ENCODE measurements at regions not wholly inside any gene's neighbourhood (a gene's known extent, or its start where the extent isn't known, plus 50 kb on each side); places are given as distances from the start of the nearest gene placed in this dataset.

GRCh38 chr11:128324531-128325141, 262.7 kb downstream of the ETS1 start:
- peak overlapping the region; percentile 93 to 99 (median 98) for H3K27ac Mint-ChIP-seq
- POLR2A ChIA-PET, result interaction anchor here (0.7 to 13.1 kb wide), 22 partner anchors 9 to 201 kb away, joined by 3 to 178 read pairs (median 9); no protein-coding TSS in a partner anchor
- H3K9me3 Mint-ChIP-seq, result no peaks in the 10 kb centered on the region
- ATAC-seq (peak; percentile 79 to 82), DNase-seq (peak; percentile 38 to 94 (median 86))
- H3K4me3 Mint-ChIP-seq, result peak overlapping the region; percentile 55 to 83 (median 76)
- H3K27me3 Mint-ChIP-seq, result no peaks in the 10 kb centered on the region
- H3K36me3 Mint-ChIP-seq, result peaks cover 0 to 2% (median 0%) of the 10 kb centered on the region in 3 donors
- peaks cover 56 to 92% (median 86%) of the 10 kb centered on the region in 4 donors for H3K4me1 Mint-ChIP-seq

GRCh38 chr11:128324051-128324481, 263.3 kb downstream of the ETS1 start:
- peak overlapping the region; percentile 93 to 99 (median 98) for H3K27ac Mint-ChIP-seq
- peaks cover 51 to 92% (median 86%) of the 10 kb centered on the region in 4 donors for H3K4me1 Mint-ChIP-seq
- H3K4me3 Mint-ChIP-seq, result peak overlapping the region; percentile 55 to 83 (median 76)
- POLR2A ChIA-PET, result interaction anchor here (0.8 to 13.1 kb wide), 25 partner anchors 10 to 201 kb away, joined by 3 to 178 read pairs (median 9); no protein-coding TSS in a partner anchor
- DNase-seq (peak in 4 of 10 donors; percentile 40 to 72 (median 55)), ATAC-seq (peak; percentile 45 to 49)
- H3K9me3 Mint-ChIP-seq, result no peaks in the 10 kb centered on the region
- H3K27me3 Mint-ChIP-seq, result no peaks in the 10 kb centered on the region
- peaks cover 0 to 2% (median 0%) of the 10 kb centered on the region in 3 donors for H3K36me3 Mint-ChIP-seq

DNA sequence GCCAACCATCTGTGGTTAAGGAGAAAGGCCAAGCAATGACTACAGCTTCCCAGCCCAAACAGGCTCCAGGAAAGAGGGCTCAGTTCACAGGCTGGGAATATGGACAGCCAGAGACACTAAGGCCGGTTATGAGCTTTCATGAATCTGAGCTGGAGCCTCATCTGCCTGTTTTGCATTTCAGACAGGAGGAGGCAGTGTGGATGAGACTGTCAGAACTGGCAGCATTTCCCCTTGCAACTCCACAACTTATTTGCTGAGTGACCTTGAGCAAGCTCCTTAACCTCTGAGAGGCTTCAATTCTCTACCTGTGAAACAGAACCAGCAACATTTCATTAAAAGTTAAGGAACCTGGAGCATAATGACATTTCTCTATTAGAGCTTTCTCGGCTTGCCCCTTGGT, 264.0 kb downstream of the ETS1 start:
- POLR2A ChIA-PET, result interaction anchor here (0.6 to 13.1 kb wide), 29 partner anchors 10 to 225 kb away, joined by 3 to 178 read pairs (median 6); no protein-coding TSS in a partner anchor
- Mint-ChIP-seq H3K27ac (peak overlapping the region; percentile 93 to 99 (median 98)), H3K36me3 (peaks cover 0 to 2% (median 0%) of the 10 kb centered on the region in 3 donors), H3K9me3 (peaks cover 0 to 5% (median 0%) of the 10 kb centered on the region in 9 donors), H3K4me1 (peaks cover 52 to 92% (median 86%) of the 10 kb centered on the region in 4 donors), H3K4me3 (peak overlapping the region; percentile 6 to 83 (median 76)), H3K27me3 (no peaks in the 10 kb centered on the region)
- ATAC-seq (no peak), DNase-seq (peak in 6 of 10 donors; percentile 17 to 69 (median 52))

- peaks cover 38 to 82% (median 75%) of the 10 kb centered on the region in 4 donors for H3K4me1 Mint-ChIP-seq
- H3K27me3 Mint-ChIP-seq, result no peaks in the 10 kb centered on the region
- DNase-seq, result peak; percentile 29 to 91 (median 83)
- H3K36me3 Mint-ChIP-seq, result peaks cover 0 to 24% (median 18%) of the 10 kb centered on the region in 3 donors
- peak; percentile 85 to 94 for ATAC-seq
- H3K4me3 Mint-ChIP-seq, result peak overlapping the region; percentile 29 to 84 (median 60)
- POLR2A ChIA-PET, result interaction anchor here (0.7 to 13.1 kb wide), 15 partner anchors 10 to 311 kb away, joined by 3 to 178 read pairs (median 6); no protein-coding TSS in a partner anchor
- H3K27ac Mint-ChIP-seq, result peak overlapping the region; percentile 89 to 98 (median 96)
- peaks cover 11 to 33% (median 19%) of the 10 kb centered on the region in 9 donors for H3K9me3 Mint-ChIP-seq
Measured at GRCh38 chr11:128318856-128319474, 268.4 kb downstream of the ETS1 start.

DNA sequence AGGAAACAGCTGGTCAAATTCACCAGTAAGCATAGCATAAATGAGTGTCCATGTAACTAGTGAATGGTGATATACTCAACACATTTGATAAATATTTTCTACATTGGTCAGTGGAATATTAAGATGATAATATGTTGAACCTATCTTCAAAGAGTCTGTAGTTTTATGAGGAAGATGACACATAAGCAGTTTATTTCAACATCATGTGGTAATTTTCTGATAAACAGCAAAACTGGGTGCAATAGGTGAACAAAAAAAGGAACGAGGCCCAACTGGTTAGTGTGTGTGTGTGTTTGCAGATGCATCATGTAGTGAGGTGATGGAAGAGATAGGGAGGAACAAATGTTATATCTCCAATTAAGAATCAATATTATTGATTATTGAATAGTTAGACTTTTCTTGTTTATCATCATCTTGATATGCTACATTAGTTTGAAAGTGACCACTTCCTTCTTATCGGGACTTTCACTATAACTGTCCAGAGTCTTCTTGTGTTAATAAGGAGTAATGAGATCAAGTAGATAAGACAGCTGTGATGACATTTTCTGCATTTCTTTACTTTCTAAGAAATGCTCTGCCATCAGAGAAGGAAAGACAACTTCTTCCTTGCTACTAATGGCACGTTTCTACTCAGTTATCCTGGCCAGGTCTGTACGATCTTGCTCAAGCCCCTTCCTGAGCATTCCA, 270.7 kb downstream of the ETS1 start:
- Mint-ChIP-seq H3K4me1 (peaks cover 27 to 78% (median 69%) of the 10 kb centered on the region in 4 donors), H3K9me3 (peaks cover 11 to 47% (median 32%) of the 10 kb centered on the region in 9 donors), H3K4me3 (no peak overlapping the region), H3K27ac (peak overlapping the region; percentile 16 to 97 (median 90)), H3K27me3 (no peaks in the 10 kb centered on the region), H3K36me3 (peaks cover 0 to 32% (median 25%) of the 10 kb centered on the region in 3 donors)
- DNase-seq, result no peak
- ATAC-seq, result no peak
- POLR2A ChIA-PET, result interaction anchor here (1.5 to 13.1 kb wide), 9 partner anchors 11 to 313 kb away, joined by 3 to 178 read pairs (median 11); no protein-coding TSS in a partner anchor

- peaks cover 11 to 47% (median 32%) of the 10 kb centered on the region in 9 donors for H3K9me3 Mint-ChIP-seq
- ATAC-seq (no peak), DNase-seq (no peak)
- peak overlapping the region in 8 of 10 donors; percentile 53 to 97 (median 90) for H3K27ac Mint-ChIP-seq
- POLR2A ChIA-PET, result interaction anchor here (1.6 to 13.1 kb wide), 3 partner anchors 8 to 16 kb away, joined by 8 to 178 read pairs (median 20); no protein-coding TSS in a partner anchor
- H3K4me3 Mint-ChIP-seq, result peak overlapping the region in 1 of 10 donors; percentile 46
- peaks cover 0 to 32% (median 25%) of the 10 kb centered on the region in 3 donors for H3K36me3 Mint-ChIP-seq
- no peaks in the 10 kb centered on the region for H3K27me3 Mint-ChIP-seq
- peaks cover 26 to 80% (median 71%) of the 10 kb centered on the region in 4 donors for H3K4me1 Mint-ChIP-seq
Measured at GRCh38 chr11:128315933-128316332, 271.4 kb downstream of the ETS1 start.

GRCh38 chr11:128313931-128314330, 273.4 kb downstream of the ETS1 start:
- Mint-ChIP-seq H3K27ac (peak overlapping the region; percentile 2 to 97 (median 81)), H3K36me3 (peaks cover 0 to 32% (median 25%) of the 10 kb centered on the region in 3 donors), H3K9me3 (peaks cover 11 to 47% (median 32%) of the 10 kb centered on the region in 9 donors), H3K4me3 (peak overlapping the region in 3 of 10 donors; percentile 4 to 24 (median 10)), H3K4me1 (peaks cover 35 to 84% (median 77%) of the 10 kb centered on the region in 4 donors), H3K27me3 (no peaks in the 10 kb centered on the region)
- POLR2A ChIA-PET, result interaction anchor here (1.1 to 4.2 kb wide), 2 partner anchors 10 to 12 kb away, joined by 4 to 20 read pairs; no protein-coding TSS in a partner anchor
- no peak for DNase-seq
- ATAC-seq, result no peak

GRCh38 chr11:128311742-128312719, 275.3 kb downstream of the ETS1 start:
- POLR2A ChIA-PET, result interaction anchor here (0.9 to 4.2 kb wide), 7 partner anchors 7 to 197 kb away, joined by 3 to 20 read pairs (median 3); no protein-coding TSS in a partner anchor
- peak; percentile 89 to 97 for ATAC-seq

GRCh38 chr11:128310676-128311445, 276.5 kb downstream of the ETS1 start:
- POLR2A ChIA-PET, result interaction anchor here (0.5 to 3.1 kb wide), 4 partner anchors 10 to 198 kb away, joined by 3 to 10 read pairs (median 4); no protein-coding TSS in a partner anchor
- DNase-seq (no peak), ATAC-seq (peak; percentile 21 to 29)
- Mint-ChIP-seq H3K4me1 (peaks cover 32 to 84% (median 80%) of the 10 kb centered on the region in 4 donors), H3K36me3 (peaks cover 0 to 26% (median 21%) of the 10 kb centered on the region in 3 donors), H3K4me3 (peak overlapping the region in 9 of 10 donors; percentile 40 to 76 (median 63)), H3K9me3 (peaks cover 7 to 33% (median 25%) of the 10 kb centered on the region in 9 donors), H3K27me3 (no peaks in the 10 kb centered on the region), H3K27ac (peak overlapping the region; percentile 90 to 99 (median 96))

More at GRCh38 chr11:128311742-128312719, 275.3 kb downstream of the ETS1 start:
- peak in 2 of 10 donors; percentile 53 to 65 for DNase-seq
- H3K9me3 Mint-ChIP-seq, result peaks cover 11 to 45% (median 32%) of the 10 kb centered on the region in 9 donors
- H3K27ac Mint-ChIP-seq, result peak overlapping the region; percentile 90 to 99 (median 96)
- peak overlapping the region in 8 of 10 donors; percentile 1 to 73 (median 56) for H3K4me3 Mint-ChIP-seq
- peaks cover 32 to 84% (median 80%) of the 10 kb centered on the region in 4 donors for H3K4me1 Mint-ChIP-seq
- H3K36me3 Mint-ChIP-seq, result peaks cover 0 to 32% (median 25%) of the 10 kb centered on the region in 3 donors
- no peaks in the 10 kb centered on the region for H3K27me3 Mint-ChIP-seq

GRCh38 chr11:128310005-128310404, 277.4 kb downstream of the ETS1 start:
- POLR2A ChIA-PET, result interaction anchor here (1.0 to 3.1 kb wide), 6 partner anchors 8 to 149 kb away, joined by 4 to 11 read pairs (median 8); no protein-coding TSS in a partner anchor
- Mint-ChIP-seq H3K36me3 (peaks cover 0 to 18% (median 13%) of the 10 kb centered on the region in 3 donors), H3K27ac (peak overlapping the region; percentile 84 to 99 (median 95))

More at GRCh38 chr11:128310005-128310404, 277.4 kb downstream of the ETS1 start:
- Mint-ChIP-seq H3K4me3 (peak overlapping the region in 8 of 10 donors; percentile 50 to 73 (median 55)), H3K27me3 (no peaks in the 10 kb centered on the region), H3K4me1 (peaks cover 38 to 89% (median 83%) of the 10 kb centered on the region in 4 donors), H3K9me3 (peaks cover 0 to 24% (median 17%) of the 10 kb centered on the region in 9 donors)
- no peak for ATAC-seq
- DNase-seq, result no peak
